Thyroid gland (tissue), 4 donors: ENCODE measurements at regions not wholly inside any gene's neighbourhood (a gene's known extent, or its start where the extent isn't known, plus 50 kb on each side); places are given as distances from the start of the nearest gene placed in this dataset.

ENCODE experiments used
- POLR2A ChIP-seq, 2 donors: fragments of 450-650 bp; IDR thresholded peaks; one replicate each; pipeline ENCODE4 v1.6.1; 2017; ENCODE audit warnings: antibody characterized with exemption in 2 of 2, mild to moderate bottlenecking in 2 of 2, moderate library complexity in 1 of 2
- TF ChIP-seq, protein P1 (sequence below), 6 experiments: fragments of 200-600 bp in 3 of 6; fragments of 450-650 bp in 3 of 6; sonication (generic) in 3 of 6; IDR thresholded peaks; one replicate each; pipeline ENCODE4 v1.5.1; 2016 to 2019; ENCODE audit warnings: antibody characterized with exemption in 6 of 6, mild to moderate bottlenecking in 2 of 6, inconsistent platforms in 1 of 6, moderate library complexity in 1 of 6

DNA sequence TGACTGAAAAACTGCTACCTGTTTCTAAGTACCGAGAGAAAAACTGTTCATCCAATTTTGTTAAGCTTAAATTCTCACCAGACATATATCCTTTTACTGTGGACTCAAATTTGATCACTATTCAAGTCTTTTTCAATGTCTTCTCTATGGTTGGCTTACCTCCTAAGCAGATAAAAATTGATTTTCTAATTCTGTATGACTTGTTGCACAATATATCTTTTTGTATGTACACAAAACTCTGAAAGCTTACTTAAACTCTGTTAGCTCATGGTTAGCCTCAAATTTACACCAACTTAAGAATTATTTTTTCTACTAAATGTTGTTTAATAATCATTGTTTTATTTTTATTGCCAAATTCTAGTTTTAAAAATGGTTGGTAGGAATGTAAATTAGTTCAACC, 715.4 kb downstream of the LTN1 start:
- TF ChIP-seq, protein P1, sequence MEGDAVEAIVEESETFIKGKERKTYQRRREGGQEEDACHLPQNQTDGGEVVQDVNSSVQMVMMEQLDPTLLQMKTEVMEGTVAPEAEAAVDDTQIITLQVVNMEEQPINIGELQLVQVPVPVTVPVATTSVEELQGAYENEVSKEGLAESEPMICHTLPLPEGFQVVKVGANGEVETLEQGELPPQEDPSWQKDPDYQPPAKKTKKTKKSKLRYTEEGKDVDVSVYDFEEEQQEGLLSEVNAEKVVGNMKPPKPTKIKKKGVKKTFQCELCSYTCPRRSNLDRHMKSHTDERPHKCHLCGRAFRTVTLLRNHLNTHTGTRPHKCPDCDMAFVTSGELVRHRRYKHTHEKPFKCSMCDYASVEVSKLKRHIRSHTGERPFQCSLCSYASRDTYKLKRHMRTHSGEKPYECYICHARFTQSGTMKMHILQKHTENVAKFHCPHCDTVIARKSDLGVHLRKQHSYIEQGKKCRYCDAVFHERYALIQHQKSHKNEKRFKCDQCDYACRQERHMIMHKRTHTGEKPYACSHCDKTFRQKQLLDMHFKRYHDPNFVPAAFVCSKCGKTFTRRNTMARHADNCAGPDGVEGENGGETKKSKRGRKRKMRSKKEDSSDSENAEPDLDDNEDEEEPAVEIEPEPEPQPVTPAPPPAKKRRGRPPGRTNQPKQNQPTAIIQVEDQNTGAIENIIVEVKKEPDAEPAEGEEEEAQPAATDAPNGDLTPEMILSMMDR (IDR thresholded peaks at IDR 0.05): no peak
- no peak for TF ChIP-seq POLR2A (IDR thresholded peaks at IDR 0.05)
